Fibroblast of lung (primary cell): ENCODE measurements at regions not wholly inside any gene's neighbourhood (a gene's known extent, or its start where the extent isn't known, plus 50 kb on each side); places are given as distances from the start of the nearest gene placed in this dataset.
A peak's percentile ranks its signal among the peaks of the same experiment; 100 is the strongest.

Experiments used
- DNase-seq, 2 donors: peaks; one replicate each; pipeline versions ENCODE4 v3.0.0 to v3.0.0-alpha.2; 2010; ENCODE audit warnings: low read depth in 2 of 2
- H2AFZ ChIP-seq: 2 replicates; pipeline ENCODE4 v1.5.1; 2012; ENCODE audit warnings: low read length, control low read depth, inconsistent platforms
- H3K27ac ChIP-seq: 2 replicates; pipeline ENCODE4 v1.5.1; 2011; ENCODE audit warnings: low read length, control low read depth; ENCODE audit not compliant: insufficient read depth
- H3K27me3 ChIP-seq: 2 replicates; pipeline ENCODE4 v1.5.1; 2011; ENCODE audit warnings: mild to moderate bottlenecking, low read length; ENCODE audit not compliant: control insufficient read depth, insufficient read depth
- H3K36me3 ChIP-seq: 2 replicates; pipeline ENCODE4 v1.5.1; 2011; ENCODE audit warnings: low read length; ENCODE audit not compliant: control insufficient read depth, insufficient read depth
- H3K4me1 ChIP-seq: 2 replicates; pipeline ENCODE4 v1.5.1; 2011; ENCODE audit warnings: low read length; ENCODE audit not compliant: control insufficient read depth, insufficient read depth; ENCODE audit errors: extremely low read depth
- H3K4me2 ChIP-seq: 2 replicates; pipeline ENCODE4 v1.5.1; 2011; ENCODE audit warnings: low read length, control low read depth; ENCODE audit not compliant: insufficient read depth; ENCODE audit errors: extremely low read depth
- H3K4me3 ChIP-seq, 4 experiments: fragments of 200-600 bp in 1 of 4; sonication (generic) in 1 of 4; replicated peaks in 1 of 4; 2 replicates each; pipeline ENCODE4 v1.5.1; 2011 to 2016; ENCODE audit warnings: low read length in 4 of 4, low read depth in 3 of 4, mild to moderate bottlenecking in 3 of 4, control low read depth in 2 of 4, inconsistent platforms in 1 of 4, mixed read lengths in 1 of 4; ENCODE audit not compliant: insufficient read depth in 1 of 4; ENCODE audit errors: control extremely low read depth in 1 of 4
- H3K79me2 ChIP-seq: 2 replicates; pipeline ENCODE4 v1.5.1; 2012; ENCODE audit warnings: mild to moderate bottlenecking, low read length, inconsistent platforms; ENCODE audit not compliant: control insufficient read depth, insufficient read depth
- H3K9ac ChIP-seq: 2 replicates; pipeline ENCODE4 v1.5.1; 2011; ENCODE audit warnings: mild to moderate bottlenecking, low read length, control low read depth; ENCODE audit not compliant: insufficient read depth
- H3K9me3 ChIP-seq: 2 replicates; pipeline ENCODE4 v1.5.1; 2012; ENCODE audit warnings: low read depth, low read length; ENCODE audit not compliant: control insufficient read depth, insufficient read depth
- H4K20me1 ChIP-seq: 2 replicates; pipeline ENCODE4 v1.5.1; 2011; ENCODE audit warnings: low read length; ENCODE audit not compliant: control insufficient read depth, insufficient read depth; ENCODE audit errors: extremely low read depth
- CTCF ChIP-seq, 2 donors: IDR thresholded peaks in 1 of 2; conservative IDR thresholded peaks in 1 of 2; 1 replicate in 1 of 2; 2 replicates in 1 of 2; pipeline ENCODE4 v1.5.1; 2011 to 2012; ENCODE audit warnings: low read length in 2 of 2, control low read depth in 1 of 2, inconsistent platforms in 1 of 2, low read depth in 1 of 2, mild to moderate bottlenecking in 1 of 2
- EZH2 ChIP-seq: IDR thresholded peaks from 2 replicates; pipeline ENCODE4 v1.5.1; 2012; ENCODE audit warnings: low read length, control low read depth, mild to moderate bottlenecking; ENCODE audit errors: missing control alignments

- no peak overlapping the region for H2AFZ ChIP-seq
Observed at GRCh38 chr4:141448490-141448889, 187.9 kb upstream of the IL15 start.

GRCh38 chr4:141449927-141450326 is 186.5 kb upstream of the IL15 start:
- Histone ChIP-seq H3K27me3 (no peaks in the 10 kb centered on the region), H3K36me3 (no peaks in the 10 kb centered on the region), H3K9ac (no peak overlapping the region), H3K79me2 (no peaks in the 10 kb centered on the region), H3K9me3 (no peaks in the 10 kb centered on the region), H3K4me1 (no peaks in the 10 kb centered on the region), H4K20me1 (no peaks in the 10 kb centered on the region), H3K4me3 (no peak overlapping the region), H3K4me2 (no peak overlapping the region), H3K27ac (no peak overlapping the region), H2AFZ (no peak overlapping the region)
- no peak for TF ChIP-seq CTCF (conservative IDR thresholded peaks at IDR 0.05 in 1 of 2, IDR thresholded peaks at IDR 0.05 in 1 of 2; ENCODE audit: low read depth in 1 of 2, low read length in 2 of 2)
- no peak for TF ChIP-seq EZH2
- no peak for DNase-seq

More at GRCh38 chr4:141448490-141448889, 187.9 kb upstream of the IL15 start:
- peak in 1 of 2 donors; percentile 78 for DNase-seq
- Histone ChIP-seq H3K4me1 (no peaks in the 10 kb centered on the region), H4K20me1 (no peaks in the 10 kb centered on the region), H3K79me2 (no peaks in the 10 kb centered on the region), H3K36me3 (no peaks in the 10 kb centered on the region), H3K4me3 (no peak overlapping the region), H3K9me3 (no peaks in the 10 kb centered on the region), H3K4me2 (peak overlapping the region; percentile 25), H3K9ac (no peak overlapping the region), H3K27me3 (no peaks in the 10 kb centered on the region), H3K27ac (no peak overlapping the region)
- TF ChIP-seq EZH2 (no peak), CTCF (conservative IDR thresholded peaks at IDR 0.05 in 1 of 2, IDR thresholded peaks at IDR 0.05 in 1 of 2; ENCODE audit: low read depth in 1 of 2, low read length in 2 of 2) (no peak)

GRCh38 chr4:141455651-141456050 is 180.7 kb upstream of the IL15 start:
- no peak overlapping the region for H2AFZ ChIP-seq
- no peak overlapping the region for H3K4me2 ChIP-seq
- no peaks in the 10 kb centered on the region for H3K9me3 ChIP-seq
- no peaks in the 10 kb centered on the region for H4K20me1 ChIP-seq
- no peak overlapping the region for H3K27ac ChIP-seq
- no peaks in the 10 kb centered on the region for H3K4me1 ChIP-seq
- H3K79me2 ChIP-seq = no peaks in the 10 kb centered on the region
- H3K27me3 ChIP-seq = no peaks in the 10 kb centered on the region
- no peak overlapping the region for H3K9ac ChIP-seq
- DNase-seq = peak in 1 of 2 donors; percentile 38
- H3K36me3 ChIP-seq = no peaks in the 10 kb centered on the region
- H3K4me3 ChIP-seq = no peak overlapping the region
- TF ChIP-seq EZH2 (no peak), CTCF (conservative IDR thresholded peaks at IDR 0.05 in 1 of 2, IDR thresholded peaks at IDR 0.05 in 1 of 2; ENCODE audit: low read depth in 1 of 2, low read length in 2 of 2) (no peak)
